ENCODE measurements at regions not wholly inside any gene's neighbourhood (a gene's known extent, or its start where the extent isn't known, plus 50 kb on each side); places are given as distances from the start of the nearest gene placed in this dataset.

- Histone ChIP-seq H3K4me3 (ENCODE audit: low read depth in 1 of 2, low read length in 2 of 2) (no peak overlapping the region), H3K4me1 (ENCODE audit: insufficient read depth, low read length) (no peaks in the 10 kb centered on the region), H3K36me3 (ENCODE audit: insufficient read depth, low read length) (no peaks in the 10 kb centered on the region), H3K9ac (ENCODE audit: low read depth, low read length) (no peak overlapping the region), H3K4me2 (ENCODE audit: insufficient read depth, low read length) (no peak overlapping the region), H3K27ac (ENCODE audit: low read length) (no peak overlapping the region), H2AFZ (ENCODE audit: low read depth, low read length) (no peak overlapping the region), H3K27me3 (ENCODE audit: insufficient read depth, low read length, poor library complexity) (no peaks in the 10 kb centered on the region), H3K9me3 (ENCODE audit: insufficient read depth, low read length, severe bottlenecking) (no peaks in the 10 kb centered on the region), H3K79me2 (ENCODE audit: insufficient read depth, low read length) (no peaks in the 10 kb centered on the region), H4K20me1 (ENCODE audit: insufficient read depth, low read length) (no peaks in the 10 kb centered on the region)
- no peak for ATAC-seq (ENCODE audit: insufficient read depth, low read depth)
- no peak for DNase-seq
- TF ChIP-seq CTCF (IDR thresholded peaks at IDR 0.05; ENCODE audit: borderline replicate concordance, extremely low read depth, low read length, poor library complexity, severe bottlenecking) (no peak), EZH2 (IDR thresholded peaks at IDR 0.05; ENCODE audit: borderline replicate concordance, low read depth, low read length, severe bottlenecking) (no peak)
Observed at GRCh38 chr1:188949701-188950100, 1528.0 kb downstream of the BRINP3 start.

DNA sequence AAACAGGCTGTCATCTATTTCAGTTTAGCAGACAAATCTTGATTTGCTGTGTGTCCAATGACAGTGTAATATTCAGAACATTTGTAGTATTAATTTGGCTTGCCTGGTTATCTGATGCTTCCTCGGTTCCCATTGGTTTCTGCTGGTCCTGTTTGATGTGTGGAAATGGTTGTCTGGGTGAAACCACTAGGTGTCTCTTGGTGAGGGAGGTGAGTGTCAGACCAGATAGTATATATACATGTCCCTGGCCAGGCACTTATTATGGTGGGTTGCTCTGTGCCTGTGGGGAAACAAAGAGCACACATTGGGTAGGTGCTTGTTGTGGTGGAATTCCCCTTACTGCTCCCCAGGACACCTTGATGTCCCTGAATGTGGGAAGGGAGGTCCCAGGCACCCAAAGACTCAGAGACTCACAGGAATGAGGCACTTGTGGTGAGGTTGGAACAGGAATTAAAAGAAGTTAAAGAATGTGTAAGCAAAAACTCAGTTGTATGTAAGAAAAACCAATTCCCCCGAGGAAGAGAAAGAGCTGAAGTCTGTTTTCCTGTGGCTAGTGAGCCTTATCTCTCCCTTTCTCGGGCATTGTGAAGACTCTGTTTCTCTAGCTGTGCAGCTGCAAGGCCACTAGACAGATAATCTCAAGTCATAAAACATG is 1519.1 kb downstream of the BRINP3 start:
- Histone ChIP-seq H3K36me3 (ENCODE audit: insufficient read depth, low read length) (no peaks in the 10 kb centered on the region), H4K20me1 (ENCODE audit: insufficient read depth, low read length) (no peaks in the 10 kb centered on the region), H3K9me3 (ENCODE audit: insufficient read depth, low read length, severe bottlenecking) (no peaks in the 10 kb centered on the region), H3K4me3 (ENCODE audit: low read depth in 1 of 2, low read length in 2 of 2) (no peak overlapping the region), H2AFZ (ENCODE audit: low read depth, low read length) (no peak overlapping the region), H3K27ac (ENCODE audit: low read length) (no peak overlapping the region), H3K9ac (ENCODE audit: low read depth, low read length) (no peak overlapping the region), H3K4me1 (ENCODE audit: insufficient read depth, low read length) (no peaks in the 10 kb centered on the region), H3K27me3 (ENCODE audit: insufficient read depth, low read length, poor library complexity) (no peaks in the 10 kb centered on the region), H3K4me2 (ENCODE audit: insufficient read depth, low read length) (no peak overlapping the region), H3K79me2 (ENCODE audit: insufficient read depth, low read length) (no peaks in the 10 kb centered on the region)
- DNase-seq (no peak), ATAC-seq (ENCODE audit: insufficient read depth, low read depth) (no peak)
- TF ChIP-seq CTCF (IDR thresholded peaks at IDR 0.05; ENCODE audit: borderline replicate concordance, extremely low read depth, low read length, poor library complexity, severe bottlenecking) (no peak), EZH2 (IDR thresholded peaks at IDR 0.05; ENCODE audit: borderline replicate concordance, low read depth, low read length, severe bottlenecking) (no peak)

DNA sequence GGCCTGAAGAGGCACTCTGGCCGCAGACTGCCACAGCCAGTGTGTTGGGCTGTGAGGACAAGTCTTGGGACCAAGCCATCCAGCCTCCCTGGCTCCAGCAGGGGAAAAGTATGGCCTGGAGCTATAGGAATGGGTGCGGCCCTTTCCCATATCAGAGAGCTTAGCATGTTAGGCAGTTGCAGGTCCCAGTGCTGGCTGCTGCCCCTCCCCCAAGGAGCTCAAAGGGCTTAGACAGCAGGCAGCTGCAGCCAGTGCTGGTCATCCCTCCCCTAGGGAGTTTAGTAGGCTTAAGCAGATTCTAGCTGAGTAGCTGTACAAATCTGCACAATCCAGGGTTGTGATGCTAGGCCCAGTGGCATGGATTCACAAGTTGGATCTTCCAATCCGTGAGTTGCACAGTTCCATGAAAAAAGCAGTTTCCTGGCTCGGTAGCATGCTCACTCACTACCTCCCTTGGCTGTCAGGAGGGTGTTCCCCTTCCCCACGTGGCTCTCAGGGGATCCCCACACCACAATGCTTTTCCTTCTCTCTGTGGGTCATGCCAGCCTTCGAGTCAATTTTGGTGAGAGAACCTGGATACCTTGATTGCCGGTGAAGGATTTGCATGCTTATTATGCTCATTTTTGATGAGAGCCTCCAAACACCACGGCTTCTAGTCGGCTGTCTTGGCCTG is 1490.8 kb downstream of the BRINP3 start:
- DNase-seq (no peak), ATAC-seq (ENCODE audit: insufficient read depth, low read depth) (no peak)
- Histone ChIP-seq H3K9ac (ENCODE audit: low read depth, low read length) (no peak overlapping the region), H3K4me2 (ENCODE audit: insufficient read depth, low read length) (no peak overlapping the region), H3K27me3 (ENCODE audit: insufficient read depth, low read length, poor library complexity) (no peaks in the 10 kb centered on the region), H3K27ac (ENCODE audit: low read length) (no peak overlapping the region), H3K79me2 (ENCODE audit: insufficient read depth, low read length) (no peaks in the 10 kb centered on the region), H3K36me3 (ENCODE audit: insufficient read depth, low read length) (no peaks in the 10 kb centered on the region), H2AFZ (ENCODE audit: low read depth, low read length) (no peak overlapping the region), H3K4me3 (ENCODE audit: low read depth in 1 of 2, low read length in 2 of 2) (no peak overlapping the region), H3K9me3 (ENCODE audit: insufficient read depth, low read length, severe bottlenecking) (no peaks in the 10 kb centered on the region), H3K4me1 (ENCODE audit: insufficient read depth, low read length) (no peaks in the 10 kb centered on the region), H4K20me1 (ENCODE audit: insufficient read depth, low read length) (no peaks in the 10 kb centered on the region)
- no peak for TF ChIP-seq EZH2 (IDR thresholded peaks at IDR 0.05; ENCODE audit: borderline replicate concordance, low read depth, low read length, severe bottlenecking)

DNA sequence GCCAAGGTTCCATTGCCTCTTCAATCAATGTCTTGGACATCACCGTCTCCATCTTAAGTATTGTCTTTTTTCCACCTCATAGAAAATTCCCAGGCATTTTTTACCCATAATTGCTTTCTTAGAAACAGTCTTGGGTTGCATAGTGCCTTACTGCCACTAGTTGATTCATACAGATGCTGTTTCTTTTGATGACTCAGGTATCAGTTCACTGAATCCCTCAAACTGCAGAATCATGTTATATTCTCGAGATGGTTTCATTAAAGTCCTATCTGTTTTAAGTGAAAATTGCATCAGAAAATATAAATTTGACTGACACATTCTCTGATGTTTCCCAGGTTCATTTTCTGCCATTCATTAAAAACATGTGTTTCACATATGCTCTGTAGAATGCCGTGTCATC is 1489.1 kb downstream of the BRINP3 start:
- Histone ChIP-seq H3K27me3 (ENCODE audit: insufficient read depth, low read length, poor library complexity) (no peaks in the 10 kb centered on the region), H4K20me1 (ENCODE audit: insufficient read depth, low read length) (no peaks in the 10 kb centered on the region), H3K27ac (ENCODE audit: low read length) (no peak overlapping the region), H3K4me2 (ENCODE audit: insufficient read depth, low read length) (no peak overlapping the region), H2AFZ (ENCODE audit: low read depth, low read length) (no peak overlapping the region), H3K4me3 (ENCODE audit: low read depth in 1 of 2, low read length in 2 of 2) (no peak overlapping the region), H3K9ac (ENCODE audit: low read depth, low read length) (no peak overlapping the region), H3K4me1 (ENCODE audit: insufficient read depth, low read length) (no peaks in the 10 kb centered on the region), H3K79me2 (ENCODE audit: insufficient read depth, low read length) (no peaks in the 10 kb centered on the region), H3K9me3 (ENCODE audit: insufficient read depth, low read length, severe bottlenecking) (no peaks in the 10 kb centered on the region), H3K36me3 (ENCODE audit: insufficient read depth, low read length) (no peaks in the 10 kb centered on the region)
- TF ChIP-seq EZH2 (IDR thresholded peaks at IDR 0.05; ENCODE audit: borderline replicate concordance, low read depth, low read length, severe bottlenecking), result no peak
- no peak for ATAC-seq (ENCODE audit: insufficient read depth, low read depth)
- no peak for DNase-seq
